Liver (tissue), 3 donors: ENCODE measurements at regions not wholly inside any gene's neighbourhood (a gene's known extent, or its start where the extent isn't known, plus 50 kb on each side); places are given as distances from the start of the nearest gene placed in this dataset.

Source experiments
- EGR1 ChIP-seq, 2 donors: IDR thresholded peaks; 2 replicates each; pipeline ENCODE4 v1.6.1; 2016 to 2018; ENCODE audit warnings: antibody characterized with exemption in 2 of 2, low read depth in 2 of 2
- FOXA1 ChIP-seq: IDR thresholded peaks from 2 replicates; pipeline ENCODE4 v1.6.1; 2016; ENCODE audit warnings: antibody characterized with exemption
- GABPA ChIP-seq, 2 donors: IDR thresholded peaks in 1 of 2; conservative IDR thresholded peaks in 1 of 2; 2 replicates each; pipeline ENCODE4 v1.6.1; 2016; ENCODE audit warnings: antibody characterized with exemption in 2 of 2, mild to moderate bottlenecking in 1 of 2, moderate library complexity in 1 of 2
- JUND ChIP-seq, 2 donors: IDR thresholded peaks; 2 replicates each; pipeline ENCODE4 v1.6.1; 2016; ENCODE audit warnings: antibody characterized with exemption in 2 of 2
- RAD21 ChIP-seq, 2 donors: IDR thresholded peaks; 2 replicates each; pipeline ENCODE4 v1.6.1; 2016; ENCODE audit warnings: antibody characterized with exemption in 2 of 2, mild to moderate bottlenecking in 2 of 2
- RXRA ChIP-seq, 2 donors: IDR thresholded peaks; 2 replicates each; pipeline ENCODE4 v1.6.1; 2017 to 2018; ENCODE audit warnings: antibody characterized with exemption in 2 of 2, mild to moderate bottlenecking in 1 of 2
- TF ChIP-seq, protein P1 (sequence below): fragments of 150-350 bp; IDR thresholded peaks from 2 replicates; pipeline ENCODE4 v1.5.1; 2017; ENCODE audit warnings: improper control_type of control experiment, low read depth, low read length; ENCODE audit not compliant: missing input control
- TF ChIP-seq, protein P2 (sequence below): IDR thresholded peaks from 2 replicates; pipeline ENCODE4 v1.6.1; 2016; ENCODE audit warnings: antibody characterized with exemption, mild to moderate bottlenecking
- TF ChIP-seq, protein P3 (sequence below): IDR thresholded peaks from 2 replicates; pipeline ENCODE4 v1.6.1; 2016; ENCODE audit warnings: antibody characterized with exemption
- TF ChIP-seq, protein P4 (sequence below): IDR thresholded peaks from 2 replicates; pipeline ENCODE4 v1.6.1; 2016; ENCODE audit warnings: antibody characterized with exemption
- donor health status: healthy.
- donor health status: healthy.

DNA sequence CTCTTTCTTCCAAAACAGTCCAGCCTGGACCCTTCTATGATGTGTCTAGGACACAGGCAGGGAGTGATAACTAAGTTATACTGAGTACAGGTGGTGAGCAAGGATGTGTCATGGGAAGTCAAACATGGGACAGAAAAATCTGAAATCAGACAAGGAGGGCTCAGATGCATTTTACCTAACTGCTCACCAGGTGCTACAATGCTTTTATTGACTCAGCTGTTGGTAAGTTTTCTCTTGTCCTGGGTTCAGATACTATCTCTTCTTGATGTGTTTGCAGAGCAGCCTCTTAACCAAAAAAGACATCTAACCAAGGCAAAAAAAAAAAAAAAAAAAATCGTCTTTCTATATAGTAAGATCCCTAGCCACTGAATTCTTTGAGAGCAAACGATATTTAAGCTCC, 378.6 kb downstream of the VPS13C start:
- TF ChIP-seq, protein P1, sequence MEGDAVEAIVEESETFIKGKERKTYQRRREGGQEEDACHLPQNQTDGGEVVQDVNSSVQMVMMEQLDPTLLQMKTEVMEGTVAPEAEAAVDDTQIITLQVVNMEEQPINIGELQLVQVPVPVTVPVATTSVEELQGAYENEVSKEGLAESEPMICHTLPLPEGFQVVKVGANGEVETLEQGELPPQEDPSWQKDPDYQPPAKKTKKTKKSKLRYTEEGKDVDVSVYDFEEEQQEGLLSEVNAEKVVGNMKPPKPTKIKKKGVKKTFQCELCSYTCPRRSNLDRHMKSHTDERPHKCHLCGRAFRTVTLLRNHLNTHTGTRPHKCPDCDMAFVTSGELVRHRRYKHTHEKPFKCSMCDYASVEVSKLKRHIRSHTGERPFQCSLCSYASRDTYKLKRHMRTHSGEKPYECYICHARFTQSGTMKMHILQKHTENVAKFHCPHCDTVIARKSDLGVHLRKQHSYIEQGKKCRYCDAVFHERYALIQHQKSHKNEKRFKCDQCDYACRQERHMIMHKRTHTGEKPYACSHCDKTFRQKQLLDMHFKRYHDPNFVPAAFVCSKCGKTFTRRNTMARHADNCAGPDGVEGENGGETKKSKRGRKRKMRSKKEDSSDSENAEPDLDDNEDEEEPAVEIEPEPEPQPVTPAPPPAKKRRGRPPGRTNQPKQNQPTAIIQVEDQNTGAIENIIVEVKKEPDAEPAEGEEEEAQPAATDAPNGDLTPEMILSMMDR: no peak
- TF ChIP-seq GABPA (IDR thresholded peaks at IDR 0.05 in 1 of 2, conservative IDR thresholded peaks at IDR 0.05 in 1 of 2) (no peak), JUND (IDR thresholded peaks at IDR 0.05) (no peak), RAD21 (IDR thresholded peaks at IDR 0.05) (no peak), FOXA1 (no peak), EGR1 (IDR thresholded peaks at IDR 0.05; ENCODE audit: low read depth in 2 of 2) (no peak), RXRA (IDR thresholded peaks at IDR 0.05) (no peak)
- TF ChIP-seq, protein P2, sequence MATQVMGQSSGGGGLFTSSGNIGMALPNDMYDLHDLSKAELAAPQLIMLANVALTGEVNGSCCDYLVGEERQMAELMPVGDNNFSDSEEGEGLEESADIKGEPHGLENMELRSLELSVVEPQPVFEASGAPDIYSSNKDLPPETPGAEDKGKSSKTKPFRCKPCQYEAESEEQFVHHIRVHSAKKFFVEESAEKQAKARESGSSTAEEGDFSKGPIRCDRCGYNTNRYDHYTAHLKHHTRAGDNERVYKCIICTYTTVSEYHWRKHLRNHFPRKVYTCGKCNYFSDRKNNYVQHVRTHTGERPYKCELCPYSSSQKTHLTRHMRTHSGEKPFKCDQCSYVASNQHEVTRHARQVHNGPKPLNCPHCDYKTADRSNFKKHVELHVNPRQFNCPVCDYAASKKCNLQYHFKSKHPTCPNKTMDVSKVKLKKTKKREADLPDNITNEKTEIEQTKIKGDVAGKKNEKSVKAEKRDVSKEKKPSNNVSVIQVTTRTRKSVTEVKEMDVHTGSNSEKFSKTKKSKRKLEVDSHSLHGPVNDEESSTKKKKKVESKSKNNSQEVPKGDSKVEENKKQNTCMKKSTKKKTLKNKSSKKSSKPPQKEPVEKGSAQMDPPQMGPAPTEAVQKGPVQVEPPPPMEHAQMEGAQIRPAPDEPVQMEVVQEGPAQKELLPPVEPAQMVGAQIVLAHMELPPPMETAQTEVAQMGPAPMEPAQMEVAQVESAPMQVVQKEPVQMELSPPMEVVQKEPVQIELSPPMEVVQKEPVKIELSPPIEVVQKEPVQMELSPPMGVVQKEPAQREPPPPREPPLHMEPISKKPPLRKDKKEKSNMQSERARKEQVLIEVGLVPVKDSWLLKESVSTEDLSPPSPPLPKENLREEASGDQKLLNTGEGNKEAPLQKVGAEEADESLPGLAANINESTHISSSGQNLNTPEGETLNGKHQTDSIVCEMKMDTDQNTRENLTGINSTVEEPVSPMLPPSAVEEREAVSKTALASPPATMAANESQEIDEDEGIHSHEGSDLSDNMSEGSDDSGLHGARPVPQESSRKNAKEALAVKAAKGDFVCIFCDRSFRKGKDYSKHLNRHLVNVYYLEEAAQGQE: no peak
- TF ChIP-seq, protein P3, sequence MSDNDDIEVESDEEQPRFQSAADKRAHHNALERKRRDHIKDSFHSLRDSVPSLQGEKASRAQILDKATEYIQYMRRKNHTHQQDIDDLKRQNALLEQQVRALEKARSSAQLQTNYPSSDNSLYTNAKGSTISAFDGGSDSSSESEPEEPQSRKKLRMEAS: no peak
- TF ChIP-seq, protein P4, sequence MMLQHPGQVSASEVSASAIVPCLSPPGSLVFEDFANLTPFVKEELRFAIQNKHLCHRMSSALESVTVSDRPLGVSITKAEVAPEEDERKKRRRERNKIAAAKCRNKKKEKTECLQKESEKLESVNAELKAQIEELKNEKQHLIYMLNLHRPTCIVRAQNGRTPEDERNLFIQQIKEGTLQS: no peak
